Ishikawa (cell line): ENCODE measurements at regions not wholly inside any gene's neighbourhood (a gene's known extent, or its start where the extent isn't known, plus 50 kb on each side); places are given as distances from the start of the nearest gene placed in this dataset.

Experiments
- CEBPB ChIP-seq: IDR thresholded peaks from 2 replicates; pipeline ENCODE4 v1.6.1; 2012
- CREB1 ChIP-seq: IDR thresholded peaks from 2 replicates; pipeline ENCODE4 v1.6.1; 2012; ENCODE audit warnings: low read depth
- EGR1 ChIP-seq: IDR thresholded peaks from 2 replicates; pipeline ENCODE4 v1.6.1; 2012
- EP300 ChIP-seq: IDR thresholded peaks from 2 replicates; pipeline ENCODE4 v1.6.1; 2012; ENCODE audit warnings: borderline replicate concordance
- FOXM1 ChIP-seq: IDR thresholded peaks from 2 replicates; pipeline ENCODE4 v1.6.1; 2012; ENCODE audit warnings: low read depth, borderline replicate concordance
- MAX ChIP-seq: IDR thresholded peaks from 2 replicates; pipeline ENCODE4 v1.6.1; 2012
- NFIC ChIP-seq: IDR thresholded peaks from 2 replicates; pipeline ENCODE4 v1.6.1; 2012
- RAD21 ChIP-seq: IDR thresholded peaks from 2 replicates; pipeline ENCODE4 v1.6.1; 2012; ENCODE audit warnings: low read depth
- REST ChIP-seq: IDR thresholded peaks from 2 replicates; pipeline ENCODE4 v1.6.1; 2012; ENCODE audit warnings: low read depth, mild to moderate bottlenecking
- TCF12 ChIP-seq: IDR thresholded peaks from 2 replicates; pipeline ENCODE4 v1.6.1; 2012; ENCODE audit warnings: low read depth
- TEAD4 ChIP-seq: IDR thresholded peaks from 2 replicates; pipeline ENCODE4 v1.6.1; 2012
- YY1 ChIP-seq: IDR thresholded peaks from 2 replicates; pipeline ENCODE4 v1.6.1; 2012; ENCODE audit warnings: low read depth
- ZBTB7A ChIP-seq: IDR thresholded peaks from 2 replicates; pipeline ENCODE4 v1.6.1; 2012; ENCODE audit warnings: low read depth

DNA sequence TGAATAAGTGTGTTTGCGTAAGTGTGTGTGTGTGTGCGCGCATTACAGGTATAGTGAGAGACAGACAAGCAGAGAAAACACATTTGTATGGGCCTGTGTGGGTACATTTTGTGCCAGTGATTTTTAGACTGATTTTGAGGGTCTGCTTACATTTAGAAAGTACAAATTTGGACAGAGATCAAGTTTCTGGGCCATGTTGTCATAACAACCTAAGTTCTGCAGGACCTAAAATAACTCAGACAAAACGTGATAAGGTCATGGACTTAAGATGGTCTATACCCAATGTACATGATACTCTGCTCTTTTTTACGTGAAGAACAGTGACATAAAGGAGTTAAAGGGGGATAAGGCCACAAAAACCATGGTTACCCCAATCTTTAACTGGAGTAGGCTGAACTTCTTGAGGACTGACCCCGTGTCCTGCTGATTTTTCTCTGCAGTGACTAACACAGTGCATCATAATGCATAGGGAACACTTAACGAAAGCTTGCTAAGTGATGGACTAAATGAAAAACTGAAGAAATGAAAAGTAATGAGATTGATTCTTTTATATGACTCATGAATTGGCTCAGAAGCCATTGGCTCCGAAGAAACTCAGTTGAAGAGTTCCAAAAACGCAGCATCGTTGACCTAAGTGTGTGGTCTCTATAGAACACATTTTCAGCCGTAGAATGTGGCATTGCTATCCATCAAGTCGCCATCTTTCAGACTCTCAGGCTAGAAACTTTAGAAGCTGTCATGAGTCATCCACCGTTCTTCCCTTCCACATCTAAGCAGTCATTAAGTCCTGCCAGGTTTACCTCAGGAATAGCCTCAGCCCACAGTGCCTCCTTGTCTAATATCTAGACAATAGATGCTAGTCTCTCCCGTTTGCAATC is 61.6 kb upstream of the NCOA1 start:
- TF ChIP-seq ZBTB7A, result no peak
- TF ChIP-seq MAX, result no peak
- no peak for TF ChIP-seq CREB1
- TF ChIP-seq EGR1, result no peak
- TF ChIP-seq RAD21, result no peak
- TF ChIP-seq EP300, result no peak
- TF ChIP-seq CEBPB, result no peak
- TF ChIP-seq FOXM1, result no peak
- TF ChIP-seq YY1, result no peak
- no peak for TF ChIP-seq NFIC
- TF ChIP-seq TCF12, result no peak
- no peak for TF ChIP-seq REST
- TF ChIP-seq TEAD4, result no peak
